IPS DF 6.9 (cell line): ENCODE measurements at regions not wholly inside any gene's neighbourhood (a gene's known extent, or its start where the extent isn't known, plus 50 kb on each side); places are given as distances from the start of the nearest gene placed in this dataset.

Source experiments
- DNase-seq: peaks from one replicate; pipeline ENCODE4 v3.0.0-alpha.2; 2013; ENCODE audit warnings: low read depth, low spot score
- H3K27ac ChIP-seq: one replicate; pipeline ENCODE4 v1.5.1; 2013; ENCODE audit warnings: low read length, control low read depth
- H3K27me3 ChIP-seq: 2 replicates; pipeline ENCODE4 v1.6.1; 2013; ENCODE audit warnings: mild to moderate bottlenecking, low read length; ENCODE audit not compliant: control insufficient read depth, insufficient read depth
- H3K36me3 ChIP-seq: 2 replicates; pipeline ENCODE4 v1.6.1; 2013; ENCODE audit warnings: low read length; ENCODE audit not compliant: control insufficient read depth, insufficient read depth
- H3K4me1 ChIP-seq: 2 replicates; pipeline ENCODE4 v1.6.1; 2013; ENCODE audit warnings: low read length; ENCODE audit not compliant: control insufficient read depth, insufficient read depth
- H3K4me3 ChIP-seq: 2 replicates; pipeline ENCODE4 v1.5.1; 2013; ENCODE audit warnings: mild to moderate bottlenecking, low read length
- H3K9me3 ChIP-seq: 2 replicates; pipeline ENCODE4 v1.6.1; 2013; ENCODE audit warnings: low read length, inconsistent platforms; ENCODE audit not compliant: control insufficient read depth, insufficient read depth
- WGBS: extraction: QIAGEN DNeasy Blood & Tissue Kit; methylation state at CpG from one replicate; pipeline ENCODE4 v1.1.7; 2013; ENCODE audit warnings: mixed read lengths, missing lambda C conversion rate; ENCODE audit not compliant: insufficient read length, insufficient coverage; 5-methylcytosine and 5-hydroxymethylcytosine counted together

GRCh38 chr12:114976959-114977358 is 293.0 kb upstream of the TBX3 start:
- Histone ChIP-seq H3K4me1 (no peaks in the 10 kb centered on the region), H3K4me3 (no peak overlapping the region), H3K9me3 (no peaks in the 10 kb centered on the region), H3K27me3 (no peaks in the 10 kb centered on the region), H3K27ac (no peak overlapping the region), H3K36me3 (no peaks in the 10 kb centered on the region)
- no peak for DNase-seq

DNA sequence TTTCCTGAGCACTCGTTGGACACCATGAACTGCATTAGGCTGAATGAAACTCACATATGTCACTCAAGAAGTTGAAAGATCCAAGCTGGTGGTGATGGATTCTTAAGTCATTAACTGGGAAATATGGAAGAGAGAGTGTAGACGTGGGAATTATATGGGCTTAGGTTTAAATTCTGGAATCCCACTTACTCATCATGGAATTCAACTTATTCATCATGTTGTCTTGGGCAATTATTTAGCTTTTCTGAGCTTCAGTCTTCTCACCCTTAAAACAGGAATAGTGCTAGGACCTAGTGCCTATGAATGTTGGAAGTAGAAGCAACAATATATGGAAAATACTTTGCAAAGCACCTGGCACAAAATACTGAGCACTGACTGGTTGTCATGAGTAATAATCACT is 292.4 kb upstream of the TBX3 start:
- H3K36me3 ChIP-seq = no peaks in the 10 kb centered on the region
- WGBS = no CpG with 5 or more reads among the region's 2 CpGs
- H3K4me1 ChIP-seq = no peaks in the 10 kb centered on the region
- no peak for DNase-seq
- no peaks in the 10 kb centered on the region for H3K9me3 ChIP-seq
- no peak overlapping the region for H3K27ac ChIP-seq
- H3K4me3 ChIP-seq = no peak overlapping the region
- no peaks in the 10 kb centered on the region for H3K27me3 ChIP-seq

GRCh38 chr12:114975640-114976310 is 291.8 kb upstream of the TBX3 start:
- no peak overlapping the region for H3K4me3 ChIP-seq
- H3K4me1 ChIP-seq = no peaks in the 10 kb centered on the region
- no peak for DNase-seq
- no CpG with 5 or more reads among the region's 4 CpGs for WGBS
- H3K27ac ChIP-seq = no peak overlapping the region
- H3K9me3 ChIP-seq = no peaks in the 10 kb centered on the region
- H3K36me3 ChIP-seq = no peaks in the 10 kb centered on the region
- no peaks in the 10 kb centered on the region for H3K27me3 ChIP-seq

DNA sequence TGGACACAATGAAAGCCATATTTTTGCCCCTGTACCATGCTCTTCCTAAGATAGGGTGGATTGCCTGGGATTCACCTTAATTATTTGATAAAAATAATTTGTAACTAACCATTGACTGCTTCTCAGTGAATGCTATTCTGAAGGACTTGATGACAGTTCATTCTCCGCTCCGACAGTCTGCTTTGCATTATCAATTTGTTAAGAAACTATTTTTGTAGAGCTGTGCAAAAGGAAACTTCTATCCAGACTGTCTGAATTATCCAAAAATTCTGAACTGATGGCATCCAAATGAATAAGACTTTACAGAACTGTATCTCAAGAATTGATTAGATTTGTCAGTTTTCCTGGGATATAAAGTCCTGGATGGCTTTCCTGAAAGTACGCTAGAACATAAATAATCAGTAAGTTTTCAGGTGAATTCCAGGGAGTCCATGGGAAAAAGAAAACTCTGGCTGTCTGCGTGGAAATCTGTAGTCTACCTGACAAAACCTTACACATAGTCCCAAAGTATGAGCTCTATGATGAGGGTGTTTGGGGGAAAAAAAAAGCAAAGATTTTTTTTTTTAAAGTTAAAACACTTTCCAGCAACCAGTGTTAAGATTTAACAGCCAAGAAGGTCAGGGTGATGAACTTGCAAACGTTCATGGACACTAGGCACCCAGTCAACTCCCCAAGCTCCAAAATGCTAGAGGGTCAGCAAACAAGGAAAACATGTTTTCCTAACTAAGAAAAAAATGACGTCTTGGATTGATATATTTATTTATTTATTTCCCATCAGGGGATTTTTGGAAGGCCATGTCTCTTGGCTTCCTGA is 291.1 kb upstream of the TBX3 start:
- no peak for DNase-seq
- Histone ChIP-seq H3K36me3 (no peaks in the 10 kb centered on the region), H3K4me1 (no peaks in the 10 kb centered on the region), H3K4me3 (no peak overlapping the region), H3K27ac (no peak overlapping the region), H3K9me3 (no peaks in the 10 kb centered on the region), H3K27me3 (no peaks in the 10 kb centered on the region)
- no CpG with 5 or more reads among the region's 6 CpGs for WGBS

- no peak overlapping the region for H3K4me3 ChIP-seq
These were observed 290.4 kb upstream of the TBX3 start for GRCh38 chr12:114974333-114974732.

GRCh38 chr12:114968727-114969126 is 284.8 kb upstream of the TBX3 start:
- Histone ChIP-seq H3K9me3 (no peaks in the 10 kb centered on the region; the same call in 1 of the 2 replicates), H3K36me3 (no peaks in the 10 kb centered on the region), H3K27me3 (no peaks in the 10 kb centered on the region), H3K4me1 (no peaks in the 10 kb centered on the region), H3K27ac (no peak overlapping the region), H3K4me3 (no peak overlapping the region)
- no peak for DNase-seq
- no CpG with 5 or more reads among the region's 4 CpGs for WGBS

More at GRCh38 chr12:114974333-114974732, 290.4 kb upstream of the TBX3 start:
- WGBS = no CpG with 5 or more reads among the region's 2 CpGs
- no peaks in the 10 kb centered on the region for H3K9me3 ChIP-seq
- no peaks in the 10 kb centered on the region for H3K36me3 ChIP-seq
- no peak for DNase-seq
- H3K27ac ChIP-seq = no peak overlapping the region
- H3K27me3 ChIP-seq = no peaks in the 10 kb centered on the region
- H3K4me1 ChIP-seq = no peaks in the 10 kb centered on the region

DNA sequence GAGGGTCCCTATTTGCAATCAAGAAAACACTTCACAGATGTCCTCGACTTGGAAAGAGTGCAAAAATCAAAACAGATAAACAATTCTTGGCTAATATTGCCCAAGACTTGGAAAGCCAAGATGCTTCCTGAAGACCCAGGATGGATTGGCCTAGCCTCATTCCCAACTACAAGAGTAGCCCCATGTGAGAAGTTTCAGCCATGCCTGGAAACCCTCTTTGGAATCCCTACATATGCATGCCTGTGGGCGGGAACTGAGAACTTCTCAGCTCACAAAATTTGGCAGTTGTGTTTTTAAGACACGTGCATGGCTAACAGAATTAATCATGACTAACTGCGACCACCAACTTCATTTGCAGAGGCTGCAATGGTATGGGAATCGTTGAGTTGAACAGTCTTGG is 283.2 kb upstream of the TBX3 start:
- Histone ChIP-seq H3K27ac (no peak overlapping the region), H3K9me3 (no peaks in the 10 kb centered on the region; the same call in 1 of the 2 replicates), H3K4me3 (no peak overlapping the region), H3K27me3 (no peaks in the 10 kb centered on the region), H3K36me3 (no peaks in the 10 kb centered on the region), H3K4me1 (no peaks in the 10 kb centered on the region)
- DNase-seq = no peak
- no CpG with 5 or more reads among the region's 5 CpGs for WGBS

GRCh38 chr12:114964841-114965240 is 280.9 kb upstream of the TBX3 start:
- Histone ChIP-seq H3K4me1 (no peaks in the 10 kb centered on the region), H3K9me3 (no peaks in the 10 kb centered on the region; the same call in 1 of the 2 replicates), H3K27ac (no peak overlapping the region), H3K36me3 (no peaks in the 10 kb centered on the region), H3K4me3 (no peak overlapping the region), H3K27me3 (no peaks in the 10 kb centered on the region)
- DNase-seq = no peak
- WGBS = no CpG with 5 or more reads among the region's 2 CpGs

DNA sequence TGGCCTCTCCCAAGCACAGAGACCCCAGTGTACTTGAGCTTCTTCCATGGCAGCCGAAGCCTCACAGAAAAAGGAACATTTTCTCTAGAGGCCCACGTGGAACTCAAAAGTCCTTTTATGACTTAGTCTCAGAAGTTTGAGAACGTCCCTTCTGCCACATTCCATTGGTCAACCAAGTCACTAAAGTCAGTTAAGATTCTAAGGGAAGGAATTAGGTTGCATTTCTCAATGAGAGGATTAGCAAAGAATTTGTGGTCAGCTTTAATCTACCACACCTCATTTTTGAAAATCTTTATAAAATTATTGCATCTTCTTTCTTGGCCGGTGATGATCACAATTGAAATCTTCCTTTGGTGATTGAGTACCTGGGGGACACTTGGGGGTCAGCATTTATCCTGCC is 279.9 kb upstream of the TBX3 start:
- H3K27me3 ChIP-seq = no peaks in the 10 kb centered on the region
- WGBS = no CpG with 5 or more reads among the region's 4 CpGs
- no peaks in the 10 kb centered on the region; the same call in 1 of the 2 replicates for H3K9me3 ChIP-seq
- no peak overlapping the region for H3K4me3 ChIP-seq
- H3K36me3 ChIP-seq = no peaks in the 10 kb centered on the region
- H3K4me1 ChIP-seq = no peaks in the 10 kb centered on the region
- no peak overlapping the region for H3K27ac ChIP-seq
- DNase-seq = no peak

DNA sequence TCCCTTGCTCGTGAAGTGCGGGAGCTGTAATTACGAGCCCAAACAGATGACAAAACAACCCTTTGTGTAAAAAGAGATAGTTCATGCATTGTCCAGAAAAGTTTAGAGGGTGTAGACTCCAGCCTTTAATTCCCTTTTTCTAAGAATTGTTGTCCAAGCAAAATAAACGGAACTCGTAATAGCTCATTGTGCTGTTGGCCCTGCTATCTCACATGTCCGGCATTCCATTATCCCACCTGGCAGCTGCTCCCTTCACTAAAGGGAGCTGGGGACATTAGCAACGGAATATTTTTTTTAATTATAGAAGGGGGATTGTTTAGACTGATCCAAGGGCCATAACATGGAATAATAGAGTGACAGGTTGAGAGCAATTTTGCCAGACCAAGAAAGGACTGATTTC is 277.5 kb upstream of the TBX3 start:
- H3K9me3 ChIP-seq = no peaks in the 10 kb centered on the region; the same call in 1 of the 2 replicates
- H3K27ac ChIP-seq = no peak overlapping the region
- no peaks in the 10 kb centered on the region for H3K36me3 ChIP-seq
- no peaks in the 10 kb centered on the region for H3K27me3 ChIP-seq
- H3K4me1 ChIP-seq = no peaks in the 10 kb centered on the region
- no peak for DNase-seq
- H3K4me3 ChIP-seq = no peak overlapping the region
- no CpG with 5 or more reads among the region's 7 CpGs for WGBS
